NCI-H2227 (cell line): ENCODE measurements at regions not wholly inside any gene's neighbourhood (a gene's known extent, or its start where the extent isn't known, plus 50 kb on each side); places are given as distances from the start of the nearest gene placed in this dataset.

Source experiments
- DNase-seq: peaks from one replicate; lab custom pipeline; 2025; ENCODE audit not compliant: unreplicated experiment; lab: John Stamatoyannopoulos, UW

DNA sequence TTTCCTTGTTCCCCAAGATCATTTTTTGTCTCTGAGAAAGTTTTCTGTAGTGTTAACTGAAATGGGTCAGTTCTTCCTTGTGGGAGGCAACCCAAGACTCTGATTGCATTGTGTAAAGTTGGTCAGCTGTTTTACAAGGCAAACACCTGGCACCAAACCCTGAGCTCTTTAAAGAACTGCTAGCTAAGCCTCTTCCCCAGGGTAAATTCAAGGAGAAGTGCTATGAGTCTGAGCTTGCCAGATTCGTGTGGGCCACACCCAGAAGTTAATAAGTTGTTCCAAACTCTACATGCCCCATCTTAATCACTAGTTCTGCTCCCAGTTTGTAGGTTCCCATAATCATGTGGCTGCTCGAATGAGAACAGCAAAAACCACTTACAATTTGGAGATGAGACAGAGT, 214.5 kb downstream of the BTG1 start:
- no peak for DNase-seq

DNA sequence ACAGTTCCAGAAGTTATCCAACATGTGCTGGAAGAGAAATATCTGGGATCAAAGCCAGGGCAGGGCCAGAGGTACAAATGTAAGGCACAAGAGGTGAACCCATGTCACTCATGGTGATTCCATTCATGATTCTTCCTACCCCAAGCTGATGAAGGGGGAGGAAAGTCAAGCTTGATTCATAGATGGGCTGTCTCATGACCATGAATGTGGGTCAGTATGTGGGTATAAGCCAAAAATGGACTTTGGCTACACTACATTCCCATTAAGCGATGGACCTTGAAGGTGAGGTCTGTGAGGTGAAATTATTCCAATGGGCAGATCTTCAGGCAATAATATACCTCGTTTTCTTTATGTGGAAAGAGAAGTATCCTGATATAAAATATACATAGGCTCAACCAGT, 217.1 kb downstream of the BTG1 start:
- no peak for DNase-seq

DNA sequence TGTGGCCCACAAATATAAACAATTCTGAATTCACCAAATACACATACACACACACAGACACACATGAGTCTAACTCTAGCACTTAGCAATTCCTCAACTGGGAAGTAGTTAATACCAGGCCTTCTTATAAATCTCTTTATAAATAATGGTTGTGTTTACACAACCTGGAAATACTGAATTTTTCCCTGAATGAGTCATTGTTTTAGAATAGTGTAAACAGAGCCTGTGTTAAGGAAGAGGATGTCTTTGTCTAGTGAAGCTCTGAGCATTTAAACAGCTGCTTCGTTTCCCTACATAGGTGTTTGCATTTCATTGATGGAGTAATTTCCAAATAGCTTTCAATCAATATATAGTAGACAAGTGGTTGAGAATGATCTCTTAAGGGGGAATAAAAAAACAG, 218.8 kb downstream of the BTG1 start:
- DNase-seq = no peak

DNA sequence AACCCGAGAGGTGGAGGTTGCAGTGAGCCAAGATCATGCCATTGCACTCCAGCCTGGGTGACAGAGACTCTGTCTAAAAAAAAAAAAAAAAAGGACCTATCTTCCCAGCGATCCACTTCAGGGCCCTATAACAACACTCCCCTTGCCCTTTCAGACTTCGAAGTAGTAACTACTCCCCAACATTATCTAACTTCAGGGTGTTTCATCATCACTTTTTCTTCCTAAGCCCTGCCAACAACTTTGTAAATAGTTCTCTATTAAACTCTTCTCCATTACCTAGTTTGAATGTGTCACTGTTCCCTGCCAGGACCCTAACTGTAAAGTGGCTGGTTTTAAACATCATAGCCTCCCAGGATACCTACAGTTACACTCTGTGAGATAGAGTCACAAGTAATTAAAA, 220.8 kb downstream of the BTG1 start:
- no peak for DNase-seq

DNA sequence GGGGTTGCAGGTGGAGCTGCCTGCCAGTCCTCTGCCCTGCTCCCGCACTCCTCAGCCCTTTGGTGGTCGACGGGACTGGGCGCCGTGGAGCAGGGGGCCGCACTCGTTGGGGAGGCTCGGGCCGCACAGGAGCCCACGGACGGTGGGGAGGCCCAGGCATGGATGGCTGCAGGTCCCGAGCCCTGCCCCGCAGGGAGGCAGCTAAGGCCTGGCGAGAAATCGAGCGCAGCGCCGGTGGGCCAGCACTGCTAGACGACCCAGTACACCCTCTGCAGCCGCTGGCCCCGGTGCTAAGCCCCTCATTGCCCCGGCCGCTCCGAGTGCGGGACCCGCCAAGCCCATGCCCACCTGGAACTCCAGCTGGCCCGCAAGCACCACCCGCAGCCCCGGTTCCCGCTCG, 221.8 kb downstream of the BTG1 start:
- DNase-seq = no peak

DNA sequence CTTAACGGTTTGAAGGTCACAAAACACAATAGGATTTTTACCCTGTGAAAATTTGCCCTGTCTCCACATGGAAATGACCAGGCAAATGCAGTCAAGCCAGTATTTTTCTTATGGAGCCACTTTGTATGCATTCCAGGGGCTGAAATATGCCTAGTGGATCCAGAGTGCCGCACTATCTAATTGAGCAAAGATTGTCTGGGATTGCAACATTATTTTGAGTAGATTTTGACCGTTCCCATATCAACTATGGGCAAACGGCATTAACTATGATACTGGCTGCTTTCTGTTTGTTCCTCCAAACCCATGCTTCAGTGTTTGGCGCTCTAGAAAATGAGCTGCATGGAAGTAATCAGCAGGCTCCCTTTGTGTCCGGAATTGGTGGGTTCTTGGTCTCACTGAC, 223.0 kb downstream of the BTG1 start:
- DNase-seq = no peak

DNA sequence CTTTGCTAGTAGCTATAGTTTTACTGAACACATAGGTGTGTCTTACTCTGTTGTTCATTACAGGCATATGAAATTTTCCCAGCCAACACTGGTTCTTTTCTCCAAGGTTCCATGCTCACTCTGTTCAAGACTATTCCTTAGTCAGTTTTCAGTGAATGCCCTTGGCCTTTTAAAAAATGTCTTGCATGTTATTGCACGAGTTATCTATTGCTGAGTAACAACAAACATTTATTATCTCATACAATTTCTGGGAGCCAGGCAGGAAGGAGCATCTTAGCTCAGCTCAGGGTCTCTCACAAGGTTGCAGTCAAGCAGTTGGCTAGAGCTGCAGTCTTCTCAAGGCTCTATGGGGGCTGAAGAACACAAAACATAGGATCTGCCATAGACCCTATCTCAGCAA, 223.5 kb downstream of the BTG1 start:
- DNase-seq = no peak

DNA sequence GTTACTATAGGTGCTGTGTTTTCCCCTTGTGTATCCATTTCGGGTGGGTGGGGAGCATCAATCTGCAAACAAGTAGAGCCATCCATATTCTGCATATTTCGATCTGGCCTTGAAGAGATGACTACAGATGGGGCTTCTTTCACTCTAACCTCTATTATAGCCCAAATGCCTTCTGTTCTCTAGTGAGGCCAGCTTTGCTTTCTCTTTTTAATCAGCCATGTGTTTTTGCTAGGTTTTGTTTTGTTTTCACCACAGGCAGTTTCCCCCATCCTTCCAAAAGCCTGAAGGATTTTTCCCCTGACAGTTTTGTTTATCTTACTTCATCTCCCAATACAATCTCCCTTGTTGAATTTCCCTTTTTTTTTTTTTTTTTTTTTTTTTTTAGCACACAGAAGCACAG, 224.1 kb downstream of the BTG1 start:
- DNase-seq = no peak

DNA sequence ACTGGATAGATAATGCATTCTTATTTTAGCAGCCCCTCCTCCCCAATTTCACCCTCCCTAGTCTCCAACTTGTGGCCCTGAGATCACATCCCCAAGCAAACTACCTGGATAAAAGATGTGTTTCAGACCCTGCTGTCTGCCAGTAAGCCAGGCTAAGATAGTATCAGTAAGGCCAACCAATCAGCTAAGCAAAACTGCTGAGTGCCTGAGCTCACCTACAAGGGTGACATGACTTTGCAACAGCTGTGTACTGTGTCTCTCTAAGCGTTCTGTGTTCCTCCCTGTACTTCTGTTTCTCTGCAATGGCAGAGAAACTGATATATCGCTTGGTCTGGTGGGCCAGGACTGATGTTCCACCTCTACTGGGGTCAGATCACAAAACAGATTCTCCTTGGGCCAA, 224.9 kb downstream of the BTG1 start:
- no peak for DNase-seq

DNA sequence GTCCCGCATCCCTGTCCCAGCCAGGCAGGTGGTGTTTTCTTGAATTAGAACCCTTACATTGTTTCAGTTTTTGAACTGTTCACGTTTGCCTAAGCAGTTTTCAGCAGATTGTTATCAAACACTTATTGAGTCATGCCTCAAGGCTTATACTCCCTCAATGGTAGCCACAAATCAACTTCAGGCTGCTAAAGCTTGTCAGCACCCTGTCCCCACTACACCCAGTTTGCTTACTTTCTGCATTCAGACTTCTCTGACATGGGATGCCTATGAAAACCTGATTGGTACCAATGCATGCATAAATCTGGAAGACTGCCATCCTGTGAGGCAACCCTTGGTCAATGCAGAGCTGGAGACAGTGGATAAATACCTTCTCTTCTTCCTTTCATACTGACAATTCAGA, 225.4 kb downstream of the BTG1 start:
- no peak for DNase-seq

DNA sequence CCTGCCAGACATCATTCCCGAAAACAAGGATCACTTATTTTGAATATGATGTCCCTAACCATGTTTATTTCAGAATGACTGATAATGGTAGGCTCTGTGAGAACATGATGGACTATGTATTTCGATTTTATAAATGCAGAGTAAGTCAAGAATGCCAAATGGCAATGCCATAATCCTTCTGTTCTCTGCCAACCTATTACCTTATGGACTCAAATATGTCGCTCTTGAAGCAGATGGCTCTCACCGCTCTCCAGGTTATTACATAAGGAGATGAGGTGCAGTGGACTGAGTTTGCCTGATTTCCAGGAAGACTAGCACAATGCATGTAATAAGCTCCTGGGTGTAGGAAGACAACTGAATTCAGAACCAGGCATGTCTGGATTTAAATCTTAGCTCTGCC, 227.2 kb downstream of the BTG1 start:
- DNase-seq = no peak

DNA sequence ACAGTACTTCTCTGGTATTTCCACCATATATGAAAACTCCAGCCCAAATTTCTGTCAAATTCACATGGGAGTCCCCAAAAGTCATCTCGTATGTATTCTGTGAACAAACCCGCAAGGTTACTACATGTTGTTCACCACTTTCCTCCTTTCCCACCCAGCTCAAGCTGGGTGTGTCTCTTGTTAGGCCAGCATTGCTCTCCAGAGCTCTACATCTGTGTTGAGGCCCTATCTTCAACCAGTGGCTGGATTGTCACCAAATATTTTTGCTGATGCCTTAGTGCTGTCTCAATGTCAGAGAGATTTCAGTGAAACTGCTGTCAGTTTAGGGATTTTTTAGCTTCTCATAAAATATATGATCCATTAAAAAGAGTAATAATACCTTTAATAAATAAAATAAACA, 230.9 kb downstream of the BTG1 start:
- DNase-seq = no peak

DNA sequence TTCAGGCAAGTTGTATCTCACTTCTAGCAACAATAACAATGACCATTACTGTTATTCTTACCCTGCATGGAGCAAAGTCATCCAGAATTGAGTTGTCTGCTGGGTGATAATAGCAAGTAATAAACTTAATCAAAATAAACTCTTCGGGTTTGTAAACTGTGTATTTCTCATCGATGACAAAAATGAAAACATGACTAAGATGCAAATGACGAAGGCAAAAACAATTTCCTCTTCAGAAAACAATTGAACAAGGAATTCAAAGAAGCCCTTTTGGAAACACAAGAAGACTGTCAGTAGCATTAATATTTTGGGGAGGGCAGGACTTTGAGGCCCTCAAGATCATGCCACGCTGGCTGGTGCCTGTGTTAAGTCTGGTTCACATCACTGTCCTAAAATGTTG, 232.0 kb downstream of the BTG1 start:
- no peak for DNase-seq

DNA sequence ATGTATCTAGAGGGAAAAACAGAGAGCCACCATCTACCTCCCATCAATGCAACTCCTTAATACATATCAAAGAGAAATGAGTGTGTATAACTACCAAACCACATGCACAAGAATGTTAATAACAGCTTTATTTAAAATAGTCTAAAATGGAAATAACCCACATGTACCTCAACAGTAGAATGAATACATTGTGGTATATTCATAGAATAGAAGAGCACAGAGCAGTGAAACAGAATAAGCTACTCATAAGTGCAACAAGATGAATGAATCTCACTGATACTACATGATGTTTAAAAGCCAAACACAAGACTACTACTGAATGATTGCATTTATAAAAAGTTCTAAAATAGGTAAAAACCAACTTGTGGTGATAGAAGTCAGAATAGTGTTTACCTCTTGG, 232.5 kb downstream of the BTG1 start:
- no peak for DNase-seq

DNA sequence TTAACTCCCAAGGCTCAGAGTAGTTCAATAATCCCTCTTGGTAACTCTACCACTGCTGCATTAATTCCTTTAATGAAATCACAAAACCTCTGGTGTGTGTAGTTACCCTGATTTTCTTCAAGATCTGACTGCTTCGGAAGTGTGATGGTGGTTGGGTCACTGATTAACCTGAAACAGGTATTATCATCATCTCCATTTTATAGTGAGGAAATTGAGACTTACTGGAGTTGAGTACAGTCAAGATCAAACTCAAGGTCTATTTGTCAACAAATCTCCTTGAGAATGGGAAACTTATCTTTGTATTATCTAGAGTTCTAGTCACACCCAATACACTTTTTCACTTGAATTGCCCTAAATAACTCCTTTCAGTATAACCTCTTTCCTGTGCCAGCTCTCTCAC, 233.5 kb downstream of the BTG1 start:
- DNase-seq = no peak

DNA sequence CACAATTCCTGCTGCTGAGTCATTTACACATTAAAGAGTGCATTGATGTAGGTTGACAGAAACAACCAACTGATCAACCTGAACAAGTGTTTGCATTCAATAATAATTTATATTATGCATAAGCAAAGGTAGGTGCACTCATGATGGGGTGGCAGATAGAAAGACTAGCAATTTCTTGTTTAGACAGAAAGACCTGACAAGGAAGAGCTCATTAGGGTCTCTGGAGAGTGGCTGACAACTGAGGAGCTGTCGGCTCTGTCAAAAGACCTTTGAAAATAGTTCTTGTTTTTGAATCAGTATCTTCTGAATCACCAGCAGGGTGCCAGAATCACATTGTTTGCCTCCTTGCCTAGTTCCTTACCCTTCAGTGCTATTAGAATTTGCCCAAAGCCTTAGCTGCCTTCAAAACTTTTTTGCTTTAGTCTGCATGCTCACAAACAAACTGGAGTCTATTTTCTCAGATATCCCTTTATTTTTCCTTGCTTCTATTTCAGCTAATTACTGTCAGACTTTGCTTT, 234.7 kb downstream of the BTG1 start:
- no peak for DNase-seq

DNA sequence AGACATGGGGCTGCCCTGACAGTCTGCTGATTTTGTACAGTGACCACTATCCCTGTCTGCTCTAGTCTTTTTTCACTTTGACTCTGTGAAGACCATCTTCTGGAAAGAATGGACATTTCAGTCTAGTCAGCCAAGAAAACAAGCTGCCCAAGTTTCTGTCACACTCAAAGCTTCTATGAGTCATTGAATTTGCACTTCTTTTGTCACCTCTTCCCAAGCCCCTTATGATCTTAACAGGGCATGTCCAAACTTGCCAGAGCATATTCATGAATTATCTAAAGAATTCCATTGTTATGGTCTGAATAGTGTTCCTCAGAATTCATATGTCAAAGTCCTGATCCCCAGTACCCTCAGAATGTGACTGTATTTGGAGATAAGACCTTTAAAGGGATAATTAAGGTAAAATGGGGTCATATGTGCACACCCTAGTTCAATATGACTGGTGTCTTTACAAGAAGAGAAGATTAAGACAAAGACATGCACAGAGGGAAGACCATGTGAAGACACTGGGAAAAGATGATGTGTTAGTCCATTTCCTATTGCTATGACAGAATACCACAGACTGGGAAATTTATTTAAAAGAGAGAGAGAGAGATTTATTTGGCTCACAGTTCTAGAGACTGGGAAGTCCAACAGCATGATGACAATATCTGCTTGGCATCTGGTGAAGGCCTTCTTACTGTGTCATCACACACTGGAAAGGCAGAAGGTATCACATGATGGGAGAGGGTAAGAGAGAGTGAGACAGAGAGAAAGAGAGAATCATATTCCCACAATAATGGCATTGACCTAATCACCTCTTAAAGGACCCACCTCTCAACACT, 242.6 kb downstream of the BTG1 start:
- no peak for DNase-seq

DNA sequence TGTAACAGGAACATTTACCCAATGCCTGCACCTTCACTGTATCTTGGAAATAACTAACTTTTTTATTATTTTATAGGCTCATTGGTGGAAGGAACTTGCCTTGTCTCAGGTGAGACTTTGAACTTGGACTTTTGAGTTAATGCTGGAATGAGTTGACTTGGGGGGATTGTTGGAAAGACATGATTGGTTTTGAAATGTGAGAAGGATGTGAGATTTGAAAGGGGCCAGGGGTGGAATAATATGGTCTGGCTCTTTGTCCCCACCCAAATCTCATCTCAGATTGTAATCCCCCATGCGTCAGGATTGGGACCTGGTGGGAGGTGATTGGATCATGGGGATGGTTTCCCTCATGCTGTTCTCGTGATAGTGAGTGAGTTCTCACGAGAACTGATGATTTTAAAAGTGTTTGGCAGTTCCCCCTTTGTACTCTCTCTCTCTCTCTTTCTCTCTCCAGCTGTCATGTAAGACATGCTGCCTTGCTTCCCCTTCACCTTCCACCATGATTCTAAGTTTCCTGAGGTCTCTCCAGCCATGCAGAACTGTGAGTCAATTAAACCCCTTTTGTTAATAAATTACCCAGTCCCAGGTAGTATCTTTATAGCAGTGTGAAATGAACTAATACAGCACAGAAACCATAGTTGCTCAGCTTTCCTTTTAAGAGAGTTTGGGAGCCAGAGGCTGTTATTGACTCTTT, 244.1 kb downstream of the BTG1 start:
- DNase-seq = no peak

DNA sequence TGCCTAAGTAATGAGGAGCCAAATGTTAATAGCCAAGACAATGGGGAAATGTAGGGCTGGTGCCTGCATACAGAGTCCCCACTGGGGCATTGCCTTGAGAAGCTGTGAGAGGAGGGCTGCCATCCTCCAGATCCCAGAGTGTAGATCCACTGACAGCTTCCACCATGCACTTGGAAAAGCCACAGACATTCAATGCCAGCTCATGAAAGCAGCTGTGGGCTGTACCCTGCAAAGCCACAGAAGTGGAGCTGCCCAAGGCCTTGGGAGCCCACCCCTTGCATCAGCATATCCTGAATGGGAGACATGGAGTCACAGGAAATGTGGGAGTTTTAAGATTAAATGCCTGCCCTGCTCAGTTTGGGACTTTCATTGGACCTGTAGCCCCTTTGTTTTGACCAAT, 244.7 kb downstream of the BTG1 start:
- no peak for DNase-seq

DNA sequence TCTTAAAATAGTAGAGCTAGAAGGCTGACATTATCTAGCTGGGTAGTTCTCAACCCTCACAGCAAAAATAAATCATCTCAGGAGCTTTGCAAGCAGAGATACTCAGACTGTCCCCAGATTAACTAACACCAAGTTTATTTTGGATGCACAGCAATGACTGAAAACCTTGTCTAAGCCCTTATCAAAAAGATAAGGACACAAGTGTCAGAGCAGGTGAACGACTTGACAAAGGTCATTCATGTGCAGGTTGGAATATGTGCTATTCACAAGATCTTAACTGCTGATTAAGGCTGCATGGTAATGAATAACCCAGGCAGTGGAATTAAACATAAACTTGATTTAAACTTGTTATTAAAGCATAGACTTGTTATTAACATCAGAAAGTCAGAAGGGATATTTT, 246.6 kb downstream of the BTG1 start:
- DNase-seq = no peak

DNA sequence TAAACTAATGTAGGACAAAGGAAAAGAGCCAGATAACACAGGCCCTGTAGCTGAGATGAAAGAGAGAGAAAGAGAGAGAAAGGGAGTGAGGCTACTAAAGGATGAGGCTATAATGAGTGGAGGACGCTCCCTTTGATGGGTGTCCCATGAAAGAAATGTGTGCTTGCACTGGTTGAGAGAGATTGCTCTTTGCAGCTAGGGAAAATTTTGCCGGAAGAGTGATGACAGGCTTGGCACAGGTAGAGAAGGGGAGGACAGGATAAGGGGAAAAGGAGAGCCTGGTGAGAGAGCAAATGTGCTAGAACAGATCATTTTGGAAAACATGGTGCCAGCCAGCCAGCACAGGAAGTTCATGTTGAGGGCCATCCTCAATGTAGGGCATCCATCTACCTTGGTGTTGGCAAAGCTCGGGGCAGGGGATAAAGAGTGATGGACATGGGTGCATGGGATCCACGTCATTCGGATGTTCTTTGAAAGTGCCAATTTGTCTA, 248.6 kb downstream of the BTG1 start:
- DNase-seq = no peak

DNA sequence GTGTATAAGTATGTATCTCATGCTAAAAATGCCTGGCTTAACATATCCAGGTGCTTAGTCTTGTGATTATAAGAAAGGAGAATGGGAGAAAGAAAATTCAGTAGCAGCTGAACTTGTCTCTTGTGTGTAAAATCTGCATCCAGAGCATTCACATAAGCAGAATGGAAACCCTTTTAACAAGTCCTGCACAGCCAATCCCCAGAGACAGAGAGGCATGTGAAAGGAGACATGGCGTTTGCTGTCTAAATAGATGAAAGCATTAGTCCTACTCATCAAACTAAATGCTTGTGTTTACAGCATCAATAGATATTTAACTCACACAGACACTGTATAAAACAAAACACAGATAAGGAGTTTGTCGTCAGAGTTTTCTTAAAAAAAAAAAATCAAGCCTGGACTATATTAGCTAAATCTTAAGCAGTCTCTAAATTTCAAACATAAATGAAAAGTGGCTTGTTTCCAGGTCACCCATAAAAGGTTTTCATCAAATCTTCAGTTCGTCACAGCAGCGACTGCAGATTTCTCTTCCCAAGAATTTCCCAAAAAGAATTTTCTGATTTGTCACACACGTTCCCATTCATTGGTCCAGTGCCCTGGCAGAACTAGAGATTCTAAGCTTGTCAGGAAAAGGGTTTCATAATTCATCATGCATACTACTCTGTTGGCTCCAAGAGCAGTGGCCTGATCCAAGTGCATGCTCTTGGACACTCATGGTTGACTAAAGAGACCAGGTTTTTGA, 249.2 kb downstream of the BTG1 start:
- DNase-seq = no peak
